ENCODE measurements at regions not wholly inside any gene's neighbourhood (a gene's known extent, or its start where the extent isn't known, plus 50 kb on each side); places are given as distances from the start of the nearest gene placed in this dataset.

DNA sequence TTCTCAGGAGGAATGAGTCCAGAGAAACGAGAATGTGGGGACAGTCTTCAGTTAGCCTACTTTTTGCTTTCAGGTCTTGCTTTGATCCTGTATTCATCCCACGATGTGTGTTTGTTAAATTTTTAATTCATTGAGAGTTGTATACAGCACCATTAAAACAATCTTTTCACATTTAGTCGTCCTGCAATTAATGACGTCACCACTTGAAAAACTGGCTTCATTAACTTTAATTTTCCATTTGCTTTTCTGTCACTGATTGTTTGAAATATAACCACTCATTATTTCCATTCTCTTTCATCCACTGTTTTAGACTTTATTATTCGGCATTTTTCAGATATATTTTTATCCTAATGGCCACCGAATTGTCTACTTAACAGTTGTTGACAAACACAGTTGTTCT lies 146.9 kb downstream of the TFEC start:
- DNase-seq, result no peak

DNA sequence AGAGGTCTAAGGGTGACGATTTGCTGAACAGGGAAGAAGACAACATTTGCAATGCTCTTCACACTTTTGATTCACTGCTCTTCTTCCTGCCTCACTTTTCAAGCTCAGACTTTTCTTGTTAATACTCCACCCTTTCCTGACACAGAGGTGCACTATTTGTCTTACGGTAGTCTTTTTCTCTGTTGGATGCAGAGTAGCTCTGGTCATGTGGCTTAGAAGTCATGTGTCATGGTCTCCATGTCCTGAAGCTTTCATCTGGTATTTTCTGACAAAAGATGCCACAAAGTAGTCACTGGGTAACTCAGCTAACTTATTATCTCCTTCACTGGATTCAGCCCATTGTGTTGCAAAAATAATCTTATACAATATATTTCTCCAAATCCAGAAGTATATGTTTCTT lies 149.1 kb downstream of the TFEC start:
- DNase-seq, result no peak

DNA sequence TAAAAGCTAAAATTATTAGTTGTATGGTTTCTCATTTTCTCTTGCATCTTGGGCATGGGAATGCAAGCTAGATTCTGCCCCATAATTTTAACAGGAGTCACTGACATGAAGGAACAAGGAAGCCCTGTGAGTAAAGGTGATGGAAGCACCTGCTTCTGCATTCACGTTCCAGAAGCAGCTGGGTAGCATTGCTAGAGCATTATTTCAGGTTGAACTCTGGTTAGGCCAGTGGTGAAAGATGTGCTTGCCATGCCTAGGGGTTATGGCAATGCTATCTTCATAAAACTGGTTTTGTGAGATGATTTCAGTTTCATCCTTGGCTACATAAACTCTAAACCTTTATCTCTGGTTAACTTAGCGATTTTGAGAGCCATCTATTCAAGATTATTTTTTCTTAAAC lies 151.4 kb downstream of the TFEC start:
- DNase-seq, result no peak

DNA sequence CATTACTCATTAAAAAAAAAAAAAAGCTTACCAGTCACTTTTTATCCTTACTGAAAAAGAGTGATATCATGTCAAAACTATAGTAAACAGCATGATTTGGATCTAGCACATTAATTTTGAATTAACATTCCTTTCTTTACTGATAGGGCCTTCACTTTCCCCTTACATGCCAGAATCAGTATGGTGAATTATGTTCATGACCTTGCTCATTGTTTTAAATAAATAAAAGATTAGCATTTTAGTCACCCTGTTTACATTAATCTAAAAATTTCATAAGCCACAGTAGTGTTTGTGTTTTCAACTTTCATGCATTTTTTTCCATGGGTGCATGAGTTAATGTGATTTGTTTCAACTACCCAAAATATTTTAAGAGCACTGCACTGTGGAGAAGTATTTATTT lies 160.8 kb downstream of the TFEC start:
- DNase-seq, result no peak

DNA sequence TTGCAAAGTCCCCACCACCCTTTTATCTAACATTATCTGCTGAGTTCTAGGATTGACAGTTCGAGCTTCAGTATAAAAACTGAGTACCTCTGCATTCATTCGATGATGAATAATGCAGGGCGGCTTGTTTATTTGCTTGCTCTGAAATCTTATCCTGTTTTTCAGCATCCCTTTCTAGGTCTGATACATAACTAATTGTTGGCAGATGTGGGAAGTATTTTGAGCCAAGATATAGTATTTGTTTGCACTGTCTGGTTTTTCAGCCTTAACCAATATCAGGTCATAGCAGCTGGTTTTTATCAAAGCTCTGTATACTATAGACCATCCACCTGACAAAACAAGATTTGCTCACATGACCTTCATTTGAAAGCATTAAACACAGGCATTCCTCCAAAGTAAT lies 161.4 kb downstream of the TFEC start:
- no peak for DNase-seq

GRCh38 chr7:115868369-115868768 lies 162.2 kb downstream of the TFEC start:
- no peak for DNase-seq

GRCh38 chr7:115864082-115864481 lies 166.5 kb downstream of the TFEC start:
- no peak for DNase-seq

DNA sequence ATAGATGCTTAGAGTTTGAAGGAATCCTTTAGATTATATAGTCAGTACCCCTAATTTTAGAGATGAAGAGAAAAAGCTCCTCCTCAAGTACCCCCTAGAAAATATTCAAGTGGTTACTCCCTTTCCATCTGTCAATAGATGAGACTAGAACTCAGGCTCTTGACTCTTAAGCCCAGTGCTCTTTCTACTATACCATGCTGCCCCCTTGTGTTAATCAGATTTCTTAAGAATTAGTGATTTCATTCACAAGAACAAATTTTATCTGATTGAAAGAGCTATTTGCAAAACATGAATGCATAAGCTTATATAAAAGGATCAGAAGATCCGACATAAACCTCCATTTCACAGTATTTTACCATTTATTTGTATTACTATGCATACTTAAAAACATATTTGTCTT lies 179.3 kb downstream of the TFEC start:
- peak; percentile 53 for DNase-seq

GRCh38 chr7:115850774-115851173 lies 179.8 kb downstream of the TFEC start:
- DNase-seq, result no peak

DNA sequence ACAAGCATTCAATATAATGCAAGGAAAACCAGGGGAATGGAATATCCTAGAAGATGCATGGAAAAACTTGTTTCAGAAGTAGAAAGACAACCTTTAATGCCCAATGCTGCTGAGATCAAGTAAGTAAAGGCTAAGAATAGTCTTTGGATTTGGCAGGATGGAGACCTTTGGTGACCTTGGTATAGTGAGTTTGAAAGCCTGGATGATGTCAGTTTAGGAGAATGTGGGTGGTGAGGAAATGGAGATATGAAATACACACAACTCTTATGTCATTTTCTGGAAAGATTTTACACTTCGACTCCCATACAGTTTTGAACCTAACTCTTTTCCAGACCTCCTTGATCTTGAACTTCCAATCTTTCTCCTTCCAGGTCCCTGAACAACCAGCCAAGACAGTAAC lies 185.7 kb downstream of the TFEC start:
- peak; percentile 15 for DNase-seq

DNA sequence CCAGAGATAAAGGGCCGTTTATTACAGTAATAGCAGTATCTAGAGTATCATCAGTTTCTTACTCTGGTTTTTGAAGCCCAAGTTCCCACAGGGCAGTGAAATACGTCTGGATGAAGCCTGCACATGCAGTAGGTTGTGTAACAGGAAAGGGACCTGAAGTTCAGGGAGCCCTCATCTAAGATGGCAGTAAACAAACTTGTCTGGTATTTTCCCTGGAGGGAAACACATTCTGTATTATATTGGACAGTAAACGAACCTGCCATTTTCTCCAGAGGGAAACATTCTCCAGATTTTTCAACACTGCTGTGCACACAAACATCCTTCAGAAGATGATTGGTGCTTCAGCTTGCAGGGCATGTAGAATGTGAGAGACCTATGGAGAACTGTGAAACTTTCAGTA lies 189.9 kb downstream of the TFEC start:
- no peak for DNase-seq

DNA sequence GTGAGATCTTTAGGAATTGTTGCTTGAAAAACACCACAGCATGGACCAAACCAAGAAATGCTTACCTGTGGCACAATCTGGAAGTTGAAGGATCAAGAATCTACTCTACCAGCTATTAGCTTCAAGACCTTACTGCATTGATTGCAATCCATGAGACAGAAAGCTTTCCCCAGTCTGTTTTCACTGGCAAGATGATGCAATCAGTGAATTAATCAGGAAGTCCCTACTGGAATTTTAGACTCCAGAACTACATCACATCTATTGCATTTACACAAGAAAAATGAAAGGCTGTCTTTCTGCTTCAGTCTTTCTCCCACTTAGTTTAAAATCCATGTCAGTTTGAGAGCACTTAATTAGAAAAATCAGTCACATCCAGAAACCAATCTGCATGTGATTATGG lies 191.7 kb downstream of the TFEC start:
- DNase-seq, result peak; percentile 49

- no peak for DNase-seq
Measured at GRCh38 chr7:115831371-115831770, 199.2 kb downstream of the TFEC start.

DNA sequence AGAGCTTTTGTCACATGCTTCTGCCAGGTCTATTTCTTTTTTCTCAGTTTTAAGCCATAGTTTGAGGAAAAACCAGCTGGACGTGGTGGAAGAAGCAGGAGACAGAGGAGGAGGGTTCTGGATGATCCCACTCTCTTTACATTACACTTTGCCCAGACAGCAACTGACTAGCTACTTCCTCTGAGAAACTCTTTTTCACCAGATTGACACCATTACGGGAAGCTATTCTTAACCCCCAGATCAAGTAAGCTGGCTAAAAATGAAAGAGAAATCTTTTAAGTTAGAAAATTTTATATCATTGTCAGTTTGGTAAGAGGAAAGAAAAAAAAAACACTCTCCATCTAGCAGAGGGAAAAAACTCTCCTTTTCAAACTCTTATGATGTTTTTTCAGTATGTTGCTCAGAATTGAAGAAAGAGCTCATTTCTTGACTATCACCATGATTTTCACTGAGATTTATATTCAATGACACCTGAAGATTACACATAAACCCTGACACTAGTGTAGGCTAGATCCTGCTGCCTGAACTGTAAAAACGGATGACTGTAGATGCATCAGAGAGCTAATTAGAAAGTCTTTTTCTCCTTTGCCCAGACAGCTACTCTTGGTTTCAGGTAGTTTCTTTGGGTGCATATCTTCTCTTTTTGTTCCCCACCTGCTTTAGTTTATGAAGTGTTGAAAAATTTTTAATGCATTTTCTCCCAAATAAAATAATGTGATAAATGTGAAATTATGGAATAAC lies 203.1 kb downstream of the TFEC start:
- no peak for DNase-seq

GRCh38 chr7:115825456-115826115 lies 205.0 kb downstream of the TFEC start:
- DNase-seq, result peak; percentile 37

DNA sequence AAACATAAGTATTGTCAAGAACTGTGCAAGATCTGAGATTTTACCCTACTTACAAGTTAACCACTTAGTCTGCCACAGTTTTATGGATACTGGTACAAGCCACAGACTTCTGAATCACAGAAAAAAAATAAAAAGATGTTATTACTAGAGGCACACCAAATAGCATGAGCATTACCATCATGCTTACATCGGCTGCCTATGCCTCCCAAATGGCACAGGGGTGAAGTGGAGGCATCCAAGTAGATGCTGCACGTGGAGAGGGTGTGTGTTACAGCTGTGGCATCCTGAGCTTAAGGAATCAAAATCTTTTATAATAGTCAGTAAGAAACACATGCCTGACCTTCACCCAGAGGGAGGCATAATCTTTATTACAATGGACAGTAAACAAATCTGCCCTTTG lies 207.8 kb downstream of the TFEC start:
- peak; percentile 3 for DNase-seq

GRCh38 chr7:115822380-115822779 lies 208.2 kb downstream of the TFEC start:
- no peak for DNase-seq

GRCh38 chr7:115816318-115816974 lies 214.1 kb downstream of the TFEC start:
- no peak for DNase-seq

DNA sequence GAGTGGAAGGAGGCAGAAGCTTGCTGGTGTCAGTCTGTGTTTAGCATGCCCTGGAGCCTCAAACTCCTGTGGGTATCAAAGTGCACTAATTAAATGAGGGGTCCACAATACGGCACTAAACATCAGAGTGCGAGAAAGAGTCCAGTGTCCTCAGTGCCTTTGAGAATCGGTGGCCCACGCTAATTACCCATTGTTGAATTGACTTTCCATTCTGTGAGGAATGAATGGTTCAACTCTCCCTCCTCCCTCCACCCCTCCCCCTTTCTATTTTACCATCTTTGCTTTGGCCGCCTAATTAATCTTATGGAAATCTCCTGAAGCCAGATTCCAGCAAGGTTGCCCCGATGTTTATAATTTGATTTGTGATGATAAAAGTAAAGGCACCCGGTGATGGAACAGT lies 217.8 kb downstream of the TFEC start:
- DNase-seq, result no peak

DNA sequence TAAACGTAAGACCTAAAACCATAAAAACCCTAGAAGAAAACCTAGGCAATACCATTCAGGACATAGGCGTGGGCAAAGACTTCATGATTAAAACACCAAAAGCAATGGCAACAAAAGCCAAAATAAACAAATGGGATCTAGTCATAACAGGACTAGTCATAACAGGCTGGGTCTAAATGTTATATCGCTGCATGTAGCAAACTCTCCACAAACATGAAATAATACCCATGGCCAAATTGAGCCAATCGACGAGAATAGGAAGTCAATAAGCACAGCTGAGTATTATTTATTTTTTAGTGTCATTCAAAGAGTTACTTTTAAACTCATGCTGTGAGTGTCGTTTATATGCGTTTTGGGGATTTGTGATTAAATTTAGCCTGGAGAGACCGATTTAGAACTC lies 225.1 kb downstream of the TFEC start:
- DNase-seq, result no peak

- DNase-seq, result no peak
Measured at GRCh38 chr7:115802415-115802814, 228.1 kb downstream of the TFEC start.

DNA sequence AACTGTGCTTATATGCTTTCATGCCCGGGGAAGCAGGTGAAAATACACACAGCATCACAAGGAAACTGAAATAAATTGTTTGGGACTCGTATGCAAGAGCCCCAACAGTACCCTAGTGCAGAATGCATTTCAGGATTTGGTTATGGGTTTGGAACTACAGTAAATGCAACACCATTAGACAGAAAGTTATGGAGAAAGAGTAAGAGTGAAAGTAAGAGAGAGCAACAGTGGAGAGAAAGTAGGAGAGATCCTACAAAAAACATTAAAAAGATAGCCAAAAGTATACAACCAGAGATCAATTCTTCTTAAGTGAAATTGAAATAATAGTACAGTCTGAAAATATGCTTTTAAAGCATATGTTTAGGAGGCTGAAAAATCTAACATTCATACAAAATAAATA lies 231.1 kb downstream of the TFEC start:
- no peak for DNase-seq

- no peak for DNase-seq
Measured at GRCh38 chr7:115793958-115794702, 236.4 kb downstream of the TFEC start.

DNA sequence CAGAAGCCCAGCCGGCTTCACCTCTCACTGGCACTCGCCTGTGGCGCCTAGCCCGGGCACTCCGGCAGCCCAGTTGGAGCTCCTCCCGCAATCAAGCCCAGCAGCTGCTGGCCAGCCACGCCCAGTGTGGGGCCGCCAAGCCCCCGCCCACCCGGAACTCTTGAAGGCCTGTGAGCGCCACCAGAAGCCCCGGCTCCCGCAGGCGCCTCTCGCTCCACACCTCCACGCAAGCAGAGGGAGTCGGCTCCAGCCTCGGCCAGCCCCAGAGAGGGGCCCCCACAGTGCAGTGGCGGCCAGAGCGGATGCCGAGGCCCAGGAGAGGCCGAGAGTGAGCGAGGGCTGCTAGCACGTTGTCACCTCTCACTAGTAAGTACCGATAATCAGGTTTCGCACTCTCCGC lies 240.7 kb downstream of the TFEC start:
- no peak for DNase-seq

All from fibroblast of skin of right biceps (primary cell).